ENCODE measurements at regions not wholly inside any gene's neighbourhood (a gene's known extent, or its start where the extent isn't known, plus 50 kb on each side); places are given as distances from the start of the nearest gene placed in this dataset.

- DNase-seq (ENCODE audit: low read depth, low spot score), result no peak
These were observed 302.0 kb upstream of the RGMB start for GRCh38 chr5:98471458-98471857.

DNA sequence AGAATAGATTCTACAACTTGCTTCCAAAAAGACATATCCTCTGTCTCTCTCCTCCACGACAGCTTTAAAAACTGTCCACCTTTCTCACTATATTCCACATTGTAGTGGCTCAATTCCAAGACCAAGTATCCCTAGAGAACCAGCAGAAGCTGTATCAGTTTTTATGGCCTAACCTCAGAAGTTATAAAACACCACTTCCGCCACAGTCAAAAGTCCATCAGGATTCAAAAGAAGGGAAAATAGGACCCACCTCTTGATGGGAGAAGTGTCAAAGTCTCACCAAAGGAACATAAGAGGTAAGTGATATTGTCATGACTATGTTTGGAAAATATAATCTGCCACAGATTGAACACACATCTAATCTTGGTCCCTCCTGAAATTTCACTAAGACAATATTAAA lies 299.2 kb upstream of the RGMB start:
- no peak for DNase-seq (ENCODE audit: low read depth, low spot score)

- DNase-seq (ENCODE audit: low read depth, low spot score), result no peak
These were observed 298.7 kb upstream of the RGMB start for GRCh38 chr5:98474782-98475181.

GRCh38 chr5:98482321-98483300 lies 290.9 kb upstream of the RGMB start:
- no peak for DNase-seq (ENCODE audit: low read depth, low spot score)

DNA sequence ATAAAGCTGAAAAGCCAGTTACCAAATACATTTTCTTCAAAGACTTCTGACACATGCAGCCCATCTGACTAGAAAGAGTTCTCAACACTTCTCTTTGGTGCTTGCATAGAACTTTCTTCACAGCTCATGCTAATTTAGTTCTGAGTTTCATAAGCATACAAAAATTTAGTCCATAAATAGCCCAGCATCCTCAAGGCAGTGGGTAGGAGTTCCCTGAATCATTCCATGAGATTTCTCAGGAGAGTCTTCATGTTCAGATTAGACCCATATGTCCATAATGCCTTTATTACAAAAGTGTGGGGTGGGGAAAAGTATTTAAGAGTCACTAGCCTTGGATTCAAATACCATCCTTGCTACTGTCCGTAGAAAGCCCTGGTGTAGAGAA lies 290.2 kb upstream of the RGMB start:
- no peak for DNase-seq (ENCODE audit: low read depth, low spot score)

DNA sequence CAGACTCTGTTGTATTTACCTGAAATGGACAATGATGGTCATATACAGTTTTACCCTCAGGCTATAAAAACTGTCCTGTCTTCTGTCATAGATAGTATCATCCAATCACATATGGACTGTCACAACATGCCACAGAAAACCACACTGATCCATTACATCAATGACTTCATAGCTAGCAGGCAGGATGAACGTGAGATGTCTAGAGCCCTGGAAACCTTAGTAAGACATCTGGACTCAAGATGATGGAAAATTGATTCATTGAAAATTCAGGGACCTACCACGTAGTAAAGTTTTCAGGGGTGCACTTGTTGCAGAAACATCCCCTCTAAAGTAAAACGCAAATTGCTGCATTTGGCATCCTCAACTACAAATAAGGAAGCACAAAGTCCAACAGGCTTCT lies 284.4 kb upstream of the RGMB start:
- no peak for DNase-seq (ENCODE audit: low read depth, low spot score)

- DNase-seq (ENCODE audit: low read depth, low spot score), result no peak
These were observed 283.1 kb upstream of the RGMB start for GRCh38 chr5:98490348-98490747.

- no peak for DNase-seq (ENCODE audit: low read depth, low spot score)
These were observed 281.2 kb upstream of the RGMB start for GRCh38 chr5:98492258-98492657.

- DNase-seq (ENCODE audit: low read depth, low spot score), result no peak
These were observed 276.0 kb upstream of the RGMB start for GRCh38 chr5:98497418-98497817.

DNA sequence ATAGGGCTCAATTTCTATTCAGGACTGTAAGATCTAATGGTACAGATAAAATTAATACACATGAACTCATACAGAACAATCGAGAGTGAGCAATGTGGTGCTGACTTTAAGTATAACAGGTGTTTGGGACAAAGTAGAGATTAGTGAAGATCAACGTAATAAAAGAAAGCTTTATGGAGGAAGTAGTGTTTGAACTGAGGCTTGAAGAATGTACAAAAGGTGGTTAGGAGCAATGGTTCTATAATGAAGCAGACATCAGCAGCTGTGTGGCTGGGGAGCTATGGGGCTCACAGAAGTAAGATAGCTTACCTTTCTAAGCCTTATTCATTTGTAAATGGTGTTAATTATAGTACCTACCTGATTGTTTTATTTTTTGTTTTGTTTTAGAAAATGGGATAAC lies 275.4 kb upstream of the RGMB start:
- no peak for DNase-seq (ENCODE audit: low read depth, low spot score)

DNA sequence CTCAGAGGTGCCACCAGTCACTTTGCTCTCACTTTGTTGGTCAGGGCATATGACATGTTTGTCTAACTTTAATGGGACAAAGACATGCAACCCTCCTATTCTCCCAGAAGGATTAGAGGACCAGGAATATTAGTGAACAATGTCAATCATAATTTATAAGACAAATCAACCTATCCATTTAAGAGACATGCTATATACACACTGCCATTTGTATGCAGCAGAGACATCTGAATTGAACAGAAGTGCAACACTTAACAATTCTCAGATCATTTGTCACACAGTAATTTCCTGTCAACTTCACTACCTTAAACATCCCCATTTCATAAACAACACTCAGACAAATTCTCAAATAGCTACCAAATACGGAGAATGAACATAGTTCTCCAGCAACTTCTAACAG lies 273.6 kb upstream of the RGMB start:
- DNase-seq (ENCODE audit: low read depth, low spot score), result no peak

DNA sequence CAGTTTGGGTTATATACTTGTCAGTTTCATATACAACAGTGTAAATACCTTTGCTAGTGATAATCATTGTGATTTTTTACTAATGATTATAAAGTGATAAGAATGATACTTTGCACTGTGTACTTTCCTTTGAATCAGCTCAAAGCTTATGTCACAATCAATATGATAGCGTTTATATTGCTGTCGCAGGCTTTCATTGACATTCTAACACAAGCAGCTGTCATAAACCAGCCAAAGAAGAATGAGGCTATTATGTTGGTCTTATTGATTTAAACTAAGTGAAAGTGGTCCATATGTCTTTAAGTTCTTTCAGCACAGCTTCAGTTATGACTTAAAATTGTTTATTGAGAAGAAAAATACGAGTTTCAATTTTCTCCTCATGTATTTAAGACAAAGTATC lies 272.7 kb upstream of the RGMB start:
- DNase-seq (ENCODE audit: low read depth, low spot score), result no peak

DNA sequence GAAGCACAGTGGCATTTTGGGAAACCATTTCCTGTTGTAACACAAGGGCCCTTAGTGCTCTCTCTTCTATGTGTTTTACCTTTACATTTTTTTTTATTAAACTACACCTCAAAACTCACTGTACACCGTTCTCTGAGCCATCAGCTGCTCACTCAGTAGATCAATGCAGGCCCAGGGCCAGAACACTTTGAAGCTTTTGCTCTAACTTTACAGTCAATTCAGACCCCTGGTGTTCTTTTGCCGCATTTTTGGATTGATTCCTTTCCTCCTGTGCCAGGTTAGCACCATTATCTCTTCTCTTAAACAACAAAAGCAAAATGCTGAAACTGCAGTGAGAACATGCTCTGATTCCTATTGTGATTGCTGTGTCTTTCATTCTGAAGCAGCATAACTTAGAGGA lies 269.8 kb upstream of the RGMB start:
- DNase-seq (ENCODE audit: low read depth, low spot score), result no peak

DNA sequence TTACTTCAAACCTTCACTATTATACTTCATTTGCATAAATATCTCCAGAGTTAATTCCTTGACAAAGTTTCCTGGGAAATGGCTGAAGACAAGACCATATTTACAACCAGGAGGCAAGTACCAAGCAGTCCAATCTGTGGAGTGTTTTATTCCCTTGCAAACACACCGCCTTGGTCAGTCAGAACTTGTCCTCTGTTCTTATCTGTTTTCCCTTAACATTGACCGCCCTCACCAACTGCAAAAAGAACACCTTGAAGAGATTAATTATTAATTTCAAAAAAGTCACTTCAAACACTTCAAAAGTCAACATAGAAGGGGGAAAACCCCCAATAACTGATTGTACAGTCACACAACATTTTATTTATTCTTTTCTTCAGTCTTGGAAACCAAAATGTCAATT lies 269.0 kb upstream of the RGMB start:
- no peak for DNase-seq (ENCODE audit: low read depth, low spot score)

DNA sequence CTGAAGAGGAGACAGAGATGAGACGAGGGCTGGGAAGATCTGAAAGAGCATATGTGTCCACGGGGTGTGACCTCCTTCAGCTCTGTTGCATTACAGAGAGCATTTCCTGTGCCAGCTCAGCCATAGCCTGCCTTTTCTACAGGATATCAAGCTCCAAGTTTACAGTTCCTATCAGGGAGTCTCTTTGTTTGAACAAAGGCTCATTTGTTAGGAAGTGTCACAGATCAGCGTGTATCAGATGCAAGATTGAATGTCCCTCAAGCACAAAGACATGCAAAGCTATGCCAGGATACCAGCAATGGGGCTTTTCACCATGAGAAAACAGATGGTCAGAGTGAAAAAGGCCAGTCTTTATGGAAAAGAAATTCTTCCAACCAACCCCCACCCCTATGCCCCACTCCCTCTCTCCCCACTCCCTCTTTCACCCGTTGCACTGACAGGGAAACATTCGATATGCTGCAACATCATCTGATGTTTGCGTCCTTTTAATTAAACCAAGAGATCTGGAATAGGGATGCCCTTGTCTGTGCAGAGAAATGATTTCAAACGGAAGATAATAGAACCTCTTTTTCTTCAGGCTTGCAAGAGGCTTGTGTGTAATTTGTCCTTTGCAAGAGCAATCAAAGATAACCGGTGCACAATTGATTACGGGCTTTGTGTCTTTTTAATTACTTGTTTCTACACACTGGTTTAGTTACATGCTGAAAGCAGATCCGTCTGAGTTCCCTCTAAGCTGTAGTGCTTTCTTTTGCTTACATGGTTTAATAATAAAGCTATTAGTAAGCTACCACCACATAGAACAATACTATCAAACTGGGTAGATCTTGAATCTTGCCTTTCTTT lies 263.1 kb upstream of the RGMB start:
- no peak for DNase-seq (ENCODE audit: low read depth, low spot score)

GRCh38 chr5:98513380-98513779 lies 260.1 kb upstream of the RGMB start:
- no peak for DNase-seq (ENCODE audit: low read depth, low spot score)

DNA sequence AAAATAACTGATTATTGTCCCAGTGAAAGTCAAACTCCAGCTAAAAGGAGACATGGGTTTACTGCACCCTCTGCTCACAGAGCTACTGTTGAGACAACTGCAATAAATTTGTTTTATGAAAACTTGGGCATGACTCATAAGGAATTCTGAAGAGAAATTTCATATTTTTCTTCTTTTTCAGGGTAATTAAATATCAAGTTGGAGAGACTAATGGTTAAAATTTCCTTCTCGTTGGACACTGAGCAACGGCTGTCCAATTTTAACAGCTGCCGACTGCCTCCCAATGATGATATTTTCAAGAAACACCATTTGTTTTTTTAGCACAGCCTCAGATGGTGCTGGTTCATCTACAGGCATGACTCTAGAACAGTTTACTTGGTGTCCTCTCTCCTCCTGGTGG lies 259.2 kb upstream of the RGMB start:
- DNase-seq (ENCODE audit: low read depth, low spot score), result no peak

DNA sequence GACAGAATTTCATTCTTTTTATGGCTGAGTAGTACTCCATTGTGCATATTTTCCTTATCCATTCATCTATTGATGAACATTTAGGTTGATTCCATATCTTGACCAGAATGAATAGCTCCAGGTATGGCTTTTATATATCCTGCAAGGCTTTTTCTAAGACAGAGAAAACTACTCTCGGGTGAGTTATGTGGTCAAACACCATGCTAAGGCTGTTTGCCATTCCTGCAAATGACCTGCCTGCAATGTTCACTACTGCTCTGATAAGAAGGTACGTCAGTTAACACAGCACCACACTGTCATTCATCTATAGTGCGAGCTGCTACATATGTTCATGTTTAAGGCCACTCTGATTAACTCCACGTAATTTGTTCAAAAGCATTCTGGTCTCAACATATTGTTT lies 256.8 kb upstream of the RGMB start:
- DNase-seq (ENCODE audit: low read depth, low spot score), result no peak

DNA sequence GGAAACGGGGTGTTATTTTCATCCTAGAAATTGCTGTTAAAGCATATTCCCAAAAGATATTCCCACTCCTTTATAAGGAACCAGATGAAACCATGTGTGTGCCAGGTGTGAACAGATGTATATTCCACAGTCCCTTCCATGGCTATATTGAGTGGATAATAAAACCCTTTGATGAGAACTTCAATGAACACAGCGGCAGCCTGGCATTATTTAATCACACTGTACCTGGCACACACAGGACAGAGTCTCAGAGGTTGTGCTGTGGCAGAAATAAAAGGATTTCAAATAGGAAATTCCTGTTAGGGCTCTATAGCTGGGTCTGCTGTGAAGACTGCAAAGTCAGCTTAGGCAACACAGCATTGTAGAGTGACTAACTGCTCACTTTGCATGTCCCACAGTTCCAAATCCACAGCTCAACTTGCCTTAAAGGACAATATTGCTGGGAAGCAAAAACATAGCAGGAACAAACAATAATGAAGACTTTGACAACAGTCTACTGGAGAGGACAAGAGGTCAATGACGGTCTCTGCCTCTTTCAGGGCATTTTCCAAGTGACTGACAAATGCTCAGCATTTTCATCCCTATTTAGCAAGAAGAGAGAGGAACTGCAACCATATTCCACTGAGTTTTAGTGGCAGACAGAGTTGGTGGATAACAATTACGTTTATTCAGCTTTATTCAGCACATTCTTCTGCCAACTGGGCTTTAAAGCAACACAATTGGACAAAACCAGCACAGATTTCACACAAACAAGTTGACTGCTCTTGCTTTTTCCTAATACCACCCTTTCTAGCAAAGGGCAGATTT lies 255.7 kb upstream of the RGMB start:
- DNase-seq (ENCODE audit: low read depth, low spot score), result no peak

- no peak for DNase-seq (ENCODE audit: low read depth, low spot score)
These were observed 254.7 kb upstream of the RGMB start for GRCh38 chr5:98518754-98519153.

DNA sequence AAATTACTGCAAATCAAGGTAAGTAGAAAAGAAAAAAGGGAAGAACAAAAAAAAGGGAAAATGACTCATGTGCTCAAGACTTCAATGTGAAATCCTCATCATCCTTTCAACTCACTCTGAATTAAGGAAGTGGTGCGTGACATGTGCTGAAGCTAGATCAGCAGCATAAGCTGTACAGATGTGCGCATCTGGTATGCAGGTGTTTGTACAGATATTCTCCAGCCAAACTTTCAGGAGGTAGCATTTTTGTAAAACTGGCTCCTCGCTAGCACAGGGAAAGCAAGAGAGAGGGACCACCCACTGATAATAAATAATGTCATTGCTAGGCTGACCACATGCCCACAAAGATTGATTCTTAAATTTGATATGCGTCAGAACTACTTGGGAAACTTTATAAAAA lies 253.9 kb upstream of the RGMB start:
- no peak for DNase-seq (ENCODE audit: low read depth, low spot score)

DNA sequence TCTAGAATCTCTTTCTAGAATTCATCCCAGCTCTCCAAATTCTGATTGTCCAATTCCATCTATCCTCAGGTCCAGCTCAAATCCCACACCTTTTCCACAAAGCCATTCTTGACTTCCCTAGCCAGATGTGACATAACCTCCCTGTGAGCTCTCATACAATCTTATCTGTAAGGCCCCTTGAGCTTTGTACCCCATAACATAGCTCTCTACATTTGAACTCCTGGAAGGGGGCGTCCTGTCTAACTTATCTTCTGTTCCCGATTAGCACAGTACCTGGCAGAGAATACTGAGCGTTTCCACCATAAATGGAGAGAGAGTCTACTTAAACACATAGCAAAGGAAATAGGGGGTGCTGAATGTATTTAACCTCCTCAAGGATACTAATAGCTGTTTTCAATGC lies 251.6 kb upstream of the RGMB start:
- DNase-seq (ENCODE audit: low read depth, low spot score), result no peak

Measured in pulmonary artery endothelial cell (primary cell).